ENCODE measurements at regions not wholly inside any gene's neighbourhood (a gene's known extent, or its start where the extent isn't known, plus 50 kb on each side); places are given as distances from the start of the nearest gene placed in this dataset.
A peak's percentile ranks its signal among the peaks of the same experiment; 100 is the strongest.

DNA sequence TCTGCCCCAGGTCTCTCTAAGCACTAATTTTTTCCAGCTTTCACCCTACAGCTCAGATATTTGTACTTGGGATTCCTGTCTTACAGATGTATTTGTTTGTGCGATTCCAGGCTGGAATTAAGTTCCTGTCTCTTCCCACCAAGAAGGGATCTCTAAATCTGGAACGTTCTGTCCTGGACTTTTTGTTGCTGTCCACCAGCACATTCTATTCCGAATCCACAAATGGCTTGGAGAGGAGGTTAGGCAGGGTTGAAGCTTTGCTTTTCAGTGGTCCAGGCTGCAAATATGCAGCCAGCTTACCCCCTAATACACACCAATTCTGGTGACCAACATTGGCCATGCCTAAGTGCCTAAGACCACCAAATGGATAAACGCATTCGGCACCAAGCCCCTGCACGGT lies 315.0 kb downstream of the TNS1 start:
- H3K4me1 ChIP-seq, result no peaks in the 10 kb centered on the region
- H3K27ac ChIP-seq, result no peak overlapping the region
- H3K27me3 ChIP-seq, result no peaks in the 10 kb centered on the region
- no peak for ATAC-seq
- H3K4me3 ChIP-seq, result no peak overlapping the region
- DNase-seq, result no peak
- no peaks in the 10 kb centered on the region for H3K36me3 ChIP-seq (replicated peaks in 1 of 2; ENCODE audit: insufficient read depth in 1 of 2, low read depth in 2 of 2)
- intact Hi-C loops (cut with DNase I), result no loop called here
- no peaks in the 10 kb centered on the region for H3K9me3 ChIP-seq
- 74 to 87% methylated on average over 6 of the region's 6 CpGs for WGBS, 2 donors
- no peak for TF ChIP-seq POLR2A (IDR thresholded peaks at IDR 0.05)

DNA sequence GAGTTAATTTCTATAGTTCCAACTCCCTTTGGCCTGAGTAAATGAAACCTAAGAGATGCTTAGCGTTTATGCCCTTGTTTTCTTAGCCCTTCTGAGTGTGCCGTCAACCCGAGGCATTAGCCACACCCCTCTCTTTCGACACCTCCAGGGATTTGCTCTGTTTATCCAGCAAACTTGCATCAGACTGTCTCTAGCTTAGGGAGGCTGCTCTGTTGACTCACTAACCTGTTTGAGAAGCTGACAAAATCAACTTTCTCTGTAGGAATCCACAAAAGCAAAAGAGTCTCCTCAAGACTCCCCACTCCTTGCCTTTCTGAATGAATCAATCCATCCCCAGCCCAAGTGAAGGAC lies 317.6 kb downstream of the TNS1 start:
- no peaks in the 10 kb centered on the region for H3K9me3 ChIP-seq
- intact Hi-C loops (cut with DNase I), result no loop called here
- ATAC-seq (no peak), DNase-seq (peak in 3 of 4 donors; percentile 8 to 39 (median 13))
- no peaks in the 10 kb centered on the region for H3K27me3 ChIP-seq
- no peaks in the 10 kb centered on the region for H3K4me1 ChIP-seq
- H3K4me3 ChIP-seq, result no peak overlapping the region
- 11 to 16% methylated on average over 4 of the region's 4 CpGs for WGBS, 2 donors
- H3K36me3 ChIP-seq (replicated peaks in 1 of 2; ENCODE audit: insufficient read depth in 1 of 2, low read depth in 2 of 2), result no peaks in the 10 kb centered on the region
- TF ChIP-seq, protein P1, sequence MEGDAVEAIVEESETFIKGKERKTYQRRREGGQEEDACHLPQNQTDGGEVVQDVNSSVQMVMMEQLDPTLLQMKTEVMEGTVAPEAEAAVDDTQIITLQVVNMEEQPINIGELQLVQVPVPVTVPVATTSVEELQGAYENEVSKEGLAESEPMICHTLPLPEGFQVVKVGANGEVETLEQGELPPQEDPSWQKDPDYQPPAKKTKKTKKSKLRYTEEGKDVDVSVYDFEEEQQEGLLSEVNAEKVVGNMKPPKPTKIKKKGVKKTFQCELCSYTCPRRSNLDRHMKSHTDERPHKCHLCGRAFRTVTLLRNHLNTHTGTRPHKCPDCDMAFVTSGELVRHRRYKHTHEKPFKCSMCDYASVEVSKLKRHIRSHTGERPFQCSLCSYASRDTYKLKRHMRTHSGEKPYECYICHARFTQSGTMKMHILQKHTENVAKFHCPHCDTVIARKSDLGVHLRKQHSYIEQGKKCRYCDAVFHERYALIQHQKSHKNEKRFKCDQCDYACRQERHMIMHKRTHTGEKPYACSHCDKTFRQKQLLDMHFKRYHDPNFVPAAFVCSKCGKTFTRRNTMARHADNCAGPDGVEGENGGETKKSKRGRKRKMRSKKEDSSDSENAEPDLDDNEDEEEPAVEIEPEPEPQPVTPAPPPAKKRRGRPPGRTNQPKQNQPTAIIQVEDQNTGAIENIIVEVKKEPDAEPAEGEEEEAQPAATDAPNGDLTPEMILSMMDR (IDR thresholded peaks at IDR 0.05), result no peak
- TF ChIP-seq POLR2A (IDR thresholded peaks at IDR 0.05), result no peak
- H3K27ac ChIP-seq, result no peak overlapping the region

DNA sequence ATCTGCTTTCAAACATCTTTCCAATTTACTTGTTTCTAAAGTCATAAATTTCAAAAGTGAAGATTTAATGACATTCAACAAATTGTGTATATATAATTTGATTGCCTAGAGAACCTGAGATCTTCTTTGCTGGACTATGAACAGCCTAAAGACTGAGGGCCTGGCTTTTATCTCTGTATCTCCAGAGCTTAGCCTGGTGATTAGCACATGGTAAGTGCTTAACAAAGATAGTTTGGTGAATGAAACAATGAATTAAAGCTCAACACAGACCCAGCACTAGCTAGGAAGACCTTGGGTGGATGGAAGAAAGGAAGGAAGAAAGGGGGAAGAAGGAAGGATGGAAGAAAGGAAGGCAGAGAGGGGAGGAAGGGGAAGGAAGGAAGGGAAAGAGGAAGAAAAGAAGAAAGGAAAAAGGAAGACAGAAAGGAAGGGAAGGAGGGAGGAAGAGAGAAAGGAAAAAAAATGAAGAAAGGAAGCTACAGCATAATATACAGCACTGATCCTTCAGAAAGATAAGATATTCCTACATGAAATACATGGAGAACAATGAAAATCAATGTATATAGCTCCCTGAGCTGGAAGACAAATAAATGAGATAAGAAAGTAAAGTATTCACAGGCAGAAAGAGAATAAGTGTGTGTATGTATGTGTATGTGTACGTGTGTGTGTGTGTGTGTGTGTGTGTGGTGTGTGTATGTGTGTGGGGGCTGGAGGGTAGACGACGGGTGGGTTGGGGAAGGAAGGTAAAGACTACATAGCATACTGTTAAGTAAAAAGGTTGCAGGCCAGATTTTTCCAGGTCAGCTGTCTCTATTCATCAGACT lies 318.2 kb downstream of the TNS1 start:
- no peaks in the 10 kb centered on the region for H3K4me1 ChIP-seq
- no peak for ATAC-seq
- 44 to 54% methylated on average over 3 of the region's 3 CpGs for WGBS, 2 donors
- H3K36me3 ChIP-seq (replicated peaks in 1 of 2; ENCODE audit: insufficient read depth in 1 of 2, low read depth in 2 of 2), result no peaks in the 10 kb centered on the region
- TF ChIP-seq, protein P1 (IDR thresholded peaks at IDR 0.05), result no peak
- no peak for TF ChIP-seq POLR2A (IDR thresholded peaks at IDR 0.05)
- no peak overlapping the region for H3K4me3 ChIP-seq
- H3K27ac ChIP-seq, result no peak overlapping the region
- no peaks in the 10 kb centered on the region for H3K27me3 ChIP-seq
- intact Hi-C loops (cut with DNase I), result no loop called here
- no peaks in the 10 kb centered on the region for H3K9me3 ChIP-seq
- no peak for DNase-seq

DNA sequence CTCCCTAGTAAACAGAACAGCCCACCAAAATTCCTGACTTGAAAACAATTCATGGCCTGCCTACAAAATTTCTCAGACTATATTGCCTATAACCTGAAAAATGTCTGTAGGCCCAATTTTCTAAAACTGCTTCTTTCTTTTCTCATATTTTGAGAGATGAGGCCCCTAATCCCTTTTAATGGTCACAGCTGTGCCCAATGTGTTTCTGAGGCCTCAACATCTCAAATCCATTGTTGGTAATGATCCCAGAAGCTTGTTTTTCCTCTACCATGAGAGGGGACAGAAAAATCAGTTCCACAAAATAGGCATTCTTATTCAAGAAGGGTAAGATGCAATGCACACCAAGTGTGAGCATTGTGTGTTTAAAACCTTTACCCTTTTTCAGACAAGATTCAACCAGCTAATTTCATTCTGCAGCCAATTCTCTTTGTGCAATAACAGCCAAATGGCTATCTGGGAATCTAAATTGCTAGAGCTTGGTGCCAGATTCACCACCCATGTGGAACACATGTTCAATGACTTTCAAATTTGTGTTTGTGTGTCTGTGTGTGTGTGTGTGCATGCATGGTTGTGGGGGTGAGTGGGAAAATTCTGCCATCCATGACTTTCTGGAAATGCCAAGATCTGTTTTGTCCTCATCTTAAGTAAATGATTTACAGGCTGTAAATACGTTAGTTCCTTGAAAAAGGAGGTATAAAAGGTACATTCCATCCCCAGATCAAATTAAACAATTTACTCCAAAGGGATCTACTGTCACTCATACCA lies 319.5 kb downstream of the TNS1 start:
- no peak overlapping the region for H3K27ac ChIP-seq
- H3K27me3 ChIP-seq, result no peaks in the 10 kb centered on the region
- TF ChIP-seq, protein P1 (IDR thresholded peaks at IDR 0.05), result no peak
- no peak for TF ChIP-seq POLR2A (IDR thresholded peaks at IDR 0.05)
- no peak for ATAC-seq
- H3K4me3 ChIP-seq, result no peak overlapping the region
- intact Hi-C loops (cut with DNase I), result no loop called here
- H3K36me3 ChIP-seq (replicated peaks in 1 of 2; ENCODE audit: insufficient read depth in 1 of 2, low read depth in 2 of 2), result no peaks in the 10 kb centered on the region
- DNase-seq, result no peak
- no peaks in the 10 kb centered on the region for H3K4me1 ChIP-seq
- WGBS, 2 donors, result 61% methylated on average over 1 of the region's 1 CpG
- no peaks in the 10 kb centered on the region for H3K9me3 ChIP-seq

DNA sequence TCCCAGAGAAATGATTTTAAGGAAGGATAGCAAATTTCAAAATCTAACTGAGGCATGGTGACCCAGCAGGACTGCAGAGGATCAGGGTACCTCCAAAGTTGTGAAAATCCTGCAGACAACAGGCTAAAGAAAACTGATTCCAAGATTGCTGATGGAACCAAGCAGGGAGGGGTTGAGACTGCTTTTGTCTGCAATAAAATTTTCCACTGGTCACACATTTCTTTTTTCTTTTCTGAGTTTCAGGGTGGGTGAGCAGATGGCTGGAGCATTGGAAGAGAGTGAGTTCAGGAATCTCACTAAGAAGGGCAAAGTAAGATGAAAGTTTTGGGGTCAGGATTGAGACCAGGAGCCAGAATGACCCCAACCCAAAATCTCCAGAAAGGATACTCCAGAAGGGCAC lies 321.0 kb downstream of the TNS1 start:
- Histone ChIP-seq H3K9me3 (no peaks in the 10 kb centered on the region), H3K27ac (no peak overlapping the region), H3K36me3 (replicated peaks in 1 of 2; ENCODE audit: insufficient read depth in 1 of 2, low read depth in 2 of 2) (no peaks in the 10 kb centered on the region), H3K27me3 (no peaks in the 10 kb centered on the region), H3K4me1 (no peaks in the 10 kb centered on the region), H3K4me3 (no peak overlapping the region)
- TF ChIP-seq, protein P1 (IDR thresholded peaks at IDR 0.05), result no peak
- TF ChIP-seq POLR2A (IDR thresholded peaks at IDR 0.05), result no peak
- DNase-seq (no peak), ATAC-seq (no peak)
- intact Hi-C loops (cut with DNase I), result no loop called here

Data from body of pancreas (tissue), 4 donors.